Lung (tissue), 11 donors: ENCODE measurements at regions not wholly inside any gene's neighbourhood (a gene's known extent, or its start where the extent isn't known, plus 50 kb on each side); places are given as distances from the start of the nearest gene placed in this dataset.

Experiments
- ATAC-seq: fragments of 200-7000 bp; cut with Tn5 transposase; one replicate; pipeline ENCODE4 v1.9.1; 2020; ENCODE audit warnings: moderate number of reproducible peaks; ENCODE audit not compliant: insufficient read depth, low FRiP score
- DNase-seq, 3 donors: peaks; one replicate each; pipeline ENCODE4 v3.0.0-alpha.2; 2013 to 2017
- H3K27ac ChIP-seq, 2 donors: one replicate each; pipeline ENCODE4 v1.5.1; 2013; ENCODE audit warnings: mild to moderate bottlenecking in 2 of 2, moderate library complexity in 2 of 2, control low read depth in 1 of 2, inconsistent platforms in 1 of 2, low read depth in 1 of 2, low read length in 1 of 2
- H3K27me3 ChIP-seq, 3 donors: one replicate each; pipeline ENCODE4 v1.5.1; 2013; ENCODE audit warnings: low read length in 2 of 3; ENCODE audit not compliant: control insufficient read depth in 3 of 3, insufficient read depth in 3 of 3
- H3K36me3 ChIP-seq, 4 donors: one replicate each; pipeline ENCODE4 v1.5.1; 2013; ENCODE audit warnings: low read length in 4 of 4, mild to moderate bottlenecking in 1 of 4, moderate library complexity in 1 of 4; ENCODE audit not compliant: control insufficient read depth in 4 of 4, insufficient read depth in 4 of 4
- H3K4me1 ChIP-seq, 5 donors: one replicate each; pipeline ENCODE4 v1.5.1; 2013; ENCODE audit warnings: low read length in 5 of 5, mild to moderate bottlenecking in 2 of 5, moderate library complexity in 1 of 5; ENCODE audit not compliant: control insufficient read depth in 5 of 5, insufficient read depth in 5 of 5
- H3K4me3 ChIP-seq: one replicate; pipeline ENCODE4 v1.5.1; 2013; ENCODE audit warnings: mild to moderate bottlenecking, control low read depth, moderate library complexity
- H3K9ac ChIP-seq, 2 donors: one replicate each; pipeline ENCODE4 v1.5.1; 2013; ENCODE audit warnings: low read length in 2 of 2, control low read depth in 1 of 2; ENCODE audit not compliant: insufficient read depth in 1 of 2
- H3K9me3 ChIP-seq, 4 donors: one replicate each; pipeline ENCODE4 v1.5.1; 2013; ENCODE audit warnings: low read length in 3 of 4, mild to moderate bottlenecking in 1 of 4, moderate library complexity in 1 of 4; ENCODE audit not compliant: control insufficient read depth in 4 of 4, insufficient read depth in 3 of 4
- WGBS, 2 donors: extraction: QIAGEN DNeasy Blood & Tissue Kit; methylation state at CpG; one replicate each; pipeline ENCODE4 v1.1.7; 2013; 5-methylcytosine and 5-hydroxymethylcytosine counted together
- TF ChIP-seq, protein P1 (sequence below): IDR thresholded peaks from 2 replicates; pipeline ENCODE4 v1.5.1; 2012; ENCODE audit warnings: mild to moderate bottlenecking; ENCODE audit errors: control extremely low read depth, extremely low read depth
- donor health status: control.
- donor health status: control.
- donor health status: Bipolar disorder and iron deficiency.
- donor health status: healthy.
- donor health status: DM: yes; HTN: yes; CAD: no.

DNA sequence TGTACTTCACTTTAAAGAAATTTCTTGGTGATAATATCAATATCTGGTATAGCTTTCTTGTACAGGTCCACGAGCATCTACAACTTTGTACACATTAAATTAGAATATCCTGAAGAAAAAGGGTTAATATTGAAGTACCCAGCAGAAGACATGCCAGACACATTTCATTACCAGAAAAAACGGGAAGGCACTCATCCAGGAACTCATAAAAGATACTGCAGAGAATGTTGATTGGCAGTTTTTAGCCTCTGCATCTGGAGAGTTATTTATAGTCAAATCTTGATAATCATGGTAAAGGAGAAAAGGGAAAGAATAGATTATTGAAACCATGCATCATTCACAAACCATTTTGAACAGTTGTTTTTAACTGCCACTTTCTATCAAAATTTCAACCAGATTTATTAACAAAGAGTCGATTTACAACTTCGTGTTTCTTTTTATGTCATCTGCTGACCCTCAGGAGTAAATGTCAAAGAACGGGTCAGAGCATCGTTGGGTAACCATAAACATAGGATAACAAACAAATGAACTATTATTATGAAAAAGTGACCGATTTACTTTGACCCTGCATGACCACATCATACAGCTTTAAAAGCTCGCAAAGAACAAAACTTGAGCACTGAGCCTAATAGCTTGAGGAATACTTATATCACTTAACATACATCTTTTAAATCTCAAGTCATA is 229.2 kb upstream of the SGK1 start:
- Histone ChIP-seq H3K9ac (no peak overlapping the region), H3K4me3 (no peak overlapping the region), H3K4me1 (peaks cover 0 to 2% (median 0%) of the 10 kb centered on the region in 5 donors), H3K36me3 (no peaks in the 10 kb centered on the region), H3K27me3 (no peaks in the 10 kb centered on the region), H3K27ac (no peak overlapping the region), H3K9me3 (no peaks in the 10 kb centered on the region)
- DNase-seq (no peak), ATAC-seq (no peak)
- WGBS, 2 donors: 74 to 81% methylated on average over 8 of the region's 8 CpGs
- TF ChIP-seq, protein P1, sequence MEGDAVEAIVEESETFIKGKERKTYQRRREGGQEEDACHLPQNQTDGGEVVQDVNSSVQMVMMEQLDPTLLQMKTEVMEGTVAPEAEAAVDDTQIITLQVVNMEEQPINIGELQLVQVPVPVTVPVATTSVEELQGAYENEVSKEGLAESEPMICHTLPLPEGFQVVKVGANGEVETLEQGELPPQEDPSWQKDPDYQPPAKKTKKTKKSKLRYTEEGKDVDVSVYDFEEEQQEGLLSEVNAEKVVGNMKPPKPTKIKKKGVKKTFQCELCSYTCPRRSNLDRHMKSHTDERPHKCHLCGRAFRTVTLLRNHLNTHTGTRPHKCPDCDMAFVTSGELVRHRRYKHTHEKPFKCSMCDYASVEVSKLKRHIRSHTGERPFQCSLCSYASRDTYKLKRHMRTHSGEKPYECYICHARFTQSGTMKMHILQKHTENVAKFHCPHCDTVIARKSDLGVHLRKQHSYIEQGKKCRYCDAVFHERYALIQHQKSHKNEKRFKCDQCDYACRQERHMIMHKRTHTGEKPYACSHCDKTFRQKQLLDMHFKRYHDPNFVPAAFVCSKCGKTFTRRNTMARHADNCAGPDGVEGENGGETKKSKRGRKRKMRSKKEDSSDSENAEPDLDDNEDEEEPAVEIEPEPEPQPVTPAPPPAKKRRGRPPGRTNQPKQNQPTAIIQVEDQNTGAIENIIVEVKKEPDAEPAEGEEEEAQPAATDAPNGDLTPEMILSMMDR: no peak

DNA sequence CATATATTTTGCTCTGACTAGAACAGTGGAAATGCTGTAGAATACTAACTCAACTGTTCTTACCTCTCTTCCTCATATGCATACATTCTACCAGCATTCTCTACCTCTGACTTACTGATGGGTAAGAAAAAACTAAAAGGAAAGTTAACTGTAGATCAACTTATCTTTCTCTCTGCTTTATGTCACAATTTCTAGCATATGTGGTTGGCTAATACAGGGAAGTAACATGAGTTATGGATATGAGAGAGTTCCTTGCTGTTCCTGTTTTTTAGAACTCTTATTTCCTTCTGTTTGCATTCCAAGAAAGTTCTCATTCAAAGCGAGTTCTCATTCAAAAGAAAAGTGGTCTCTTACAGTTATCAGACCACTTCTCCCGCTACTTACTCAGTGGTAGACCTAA is 226.8 kb upstream of the SGK1 start:
- no peak for ATAC-seq
- 41 to 56% methylated on average over 2 of the region's 2 CpGs for WGBS, 2 donors
- Histone ChIP-seq H3K9me3 (no peaks in the 10 kb centered on the region), H3K9ac (no peak overlapping the region), H3K4me3 (no peak overlapping the region), H3K36me3 (no peaks in the 10 kb centered on the region), H3K27me3 (no peaks in the 10 kb centered on the region), H3K4me1 (peaks cover 0 to 5% (median 0%) of the 10 kb centered on the region in 5 donors), H3K27ac (no peak overlapping the region)
- TF ChIP-seq, protein P1: no peak
- peak in 1 of 3 donors; percentile 42 for DNase-seq

DNA sequence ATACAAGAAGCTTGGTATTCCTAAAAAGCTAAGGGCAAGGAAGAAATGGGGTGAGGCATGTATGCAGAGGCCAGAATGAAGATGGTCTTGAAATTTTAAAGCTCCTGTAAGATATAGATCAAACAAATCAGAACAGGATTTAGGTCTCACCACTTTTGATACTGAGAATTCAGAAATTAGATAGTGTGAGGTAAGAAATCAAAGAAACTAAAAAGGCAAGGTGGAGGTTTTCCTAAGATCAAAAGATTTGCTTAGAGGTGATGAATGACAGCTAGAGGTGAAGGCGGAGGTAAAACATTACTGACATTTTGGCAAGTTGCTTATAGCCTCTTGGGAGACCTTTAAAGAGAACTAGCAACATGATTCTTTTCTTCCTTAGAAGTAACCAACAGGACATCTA is 225.2 kb upstream of the SGK1 start:
- H3K27ac ChIP-seq: no peak overlapping the region
- no peaks in the 10 kb centered on the region for H3K36me3 ChIP-seq
- H3K9ac ChIP-seq: no peak overlapping the region
- H3K9me3 ChIP-seq: no peaks in the 10 kb centered on the region
- TF ChIP-seq, protein P1: no peak
- ATAC-seq: no peak
- no peak for DNase-seq
- H3K4me1 ChIP-seq: peaks cover 0 to 5% (median 0%) of the 10 kb centered on the region in 5 donors
- 88 to 100% methylated on average over 1 of the region's 1 CpG for WGBS, 2 donors
- no peaks in the 10 kb centered on the region for H3K27me3 ChIP-seq
- no peak overlapping the region for H3K4me3 ChIP-seq

DNA sequence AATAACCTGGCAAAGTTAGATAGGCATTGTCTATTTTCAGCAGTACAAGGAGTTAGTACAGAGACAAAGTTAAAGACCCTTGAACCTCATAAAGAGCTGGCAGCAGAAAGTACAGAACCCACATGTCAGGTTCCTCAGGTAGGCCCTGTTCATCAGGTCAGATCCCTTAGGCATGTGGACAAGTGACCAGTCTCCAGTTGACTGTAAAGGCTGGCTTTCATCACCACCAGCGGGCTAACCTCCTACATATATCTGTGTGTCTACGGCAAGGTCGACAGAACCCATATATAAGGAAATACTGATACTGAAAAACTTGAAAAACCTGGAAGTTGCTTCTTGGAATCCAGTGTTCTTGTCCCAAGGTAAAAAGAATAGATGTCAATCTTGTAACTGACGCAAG is 223.1 kb upstream of the SGK1 start:
- Histone ChIP-seq H3K9me3 (no peaks in the 10 kb centered on the region), H3K4me3 (no peak overlapping the region), H3K36me3 (no peaks in the 10 kb centered on the region), H3K27me3 (no peaks in the 10 kb centered on the region), H3K27ac (peak overlapping the region; percentile 9 to 53), H3K9ac (no peak overlapping the region), H3K4me1 (peaks cover 0 to 3% (median 0%) of the 10 kb centered on the region in 5 donors)
- TF ChIP-seq, protein P1: no peak
- no peak for ATAC-seq
- 96 to 97% methylated on average over 4 of the region's 4 CpGs for WGBS, 2 donors
- no peak for DNase-seq
